Ovary (tissue), 7 donors: ENCODE measurements at regions not wholly inside any gene's neighbourhood (a gene's known extent, or its start where the extent isn't known, plus 50 kb on each side); places are given as distances from the start of the nearest gene placed in this dataset.
"Not testable (repeated sequence)": the region's sequence is repeated elsewhere in the genome, so short reads cannot be mapped to it uniquely, and the experiment has no call there.

Experiments used
- DNase-seq, 5 donors: peaks; one replicate each; pipeline ENCODE4 v3.0.0-alpha.2; 2019 to 2020
- H3K27ac ChIP-seq, 2 donors: fragments of 200-600 bp; one replicate each; pipeline versions ENCODE4 v1.5.1 to v1.8.0; 2019 to 2022
- H3K27me3 ChIP-seq: fragments of 200-600 bp; one replicate; pipeline ENCODE4 v1.8.0; 2022
- H3K36me3 ChIP-seq: fragments of 200-600 bp; sonication (generic); one replicate; pipeline ENCODE4 v1.5.1; 2019
- H3K4me1 ChIP-seq: one replicate; pipeline ENCODE4 v1.8.1; 2013; ENCODE audit warnings: mild to moderate bottlenecking, moderate library complexity; ENCODE audit not compliant: insufficient read depth
- H3K4me3 ChIP-seq: fragments of 200-600 bp; sonication (generic); one replicate; pipeline ENCODE4 v1.5.1; 2017
- H3K9me3 ChIP-seq, 2 donors: fragments of 200-600 bp in 1 of 2; sonication (generic) in 1 of 2; one replicate each; pipeline versions ENCODE4 v1.5.1 to v1.8.1; 2013 to 2019; ENCODE audit warnings: mild to moderate bottlenecking in 1 of 2, moderate library complexity in 1 of 2
- CTCF ChIP-seq, 3 donors: fragments of 450-650 bp in 2 of 3; fragments of 200-600 bp in 1 of 3; IDR thresholded peaks; one replicate each; pipeline versions ENCODE4 v1.5.1 to v1.8.0; 2016 to 2022; ENCODE audit warnings: antibody characterized with exemption in 3 of 3, mild to moderate bottlenecking in 1 of 3
- EP300 ChIP-seq: sonication (generic); formaldehyde crosslinking; IDR thresholded peaks from one replicate; pipeline ENCODE4 v1.6.1; 2017; ENCODE audit warnings: antibody characterized with exemption
- POLR2A ChIP-seq: fragments of 450-650 bp; IDR thresholded peaks from one replicate; pipeline ENCODE4 v1.6.1; 2017; ENCODE audit warnings: antibody characterized with exemption, mild to moderate bottlenecking, moderate library complexity
- WGBS, 3 donors: extraction: QIAGEN DNeasy Blood & Tissue Kit in 1 of 3; methylation state at CpG; one replicate each; pipeline versions ENCODE4 v1.1.5 to v1.1.7; 2013 to 2017; 5-methylcytosine and 5-hydroxymethylcytosine counted together
- intact Hi-C, 4 donors: fragments of 100-400 bp; cut with DNase I; formaldehyde crosslinking; loops; one replicate each; pipeline versions ENCODE4 v1.11.0 to v1.15.1; 2022 to 2023
- donor health status: DM: no; HTN: no; CAD: no; lungs with moderate emphysema.
- donor health status: DM: no; HTN: no; CAD: no.
- donor health status: Bipolar disorder and iron deficiency.
- donor health status: DM: no; HTN: no; CAD: no.
- donor health status: DM: yes; HTN: yes; CAD: no.

DNA sequence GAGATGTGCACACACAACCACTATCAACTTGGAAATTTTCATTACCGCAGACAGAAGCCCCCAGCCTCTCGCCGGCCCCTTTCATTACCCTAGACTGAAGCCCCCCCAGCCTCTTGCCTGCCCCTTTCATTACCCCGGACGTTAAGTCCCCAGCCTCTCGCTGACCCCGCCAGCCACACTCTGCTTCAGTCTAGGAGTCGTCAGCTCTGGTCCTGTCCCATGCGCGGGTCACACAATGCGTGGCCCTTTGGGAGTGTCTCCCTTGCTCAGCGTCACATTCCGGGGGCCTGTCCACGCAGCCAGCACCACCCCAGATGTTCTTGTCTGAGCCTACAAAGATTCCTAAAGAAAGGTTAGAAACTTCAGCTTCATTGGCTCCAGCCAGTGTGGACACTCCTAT, 157.7 kb downstream of the LAT start:
- 75 to 89% (median 78%) methylated on average over 14 of the region's 14 CpGs for WGBS, 3 donors
- peak in 3 of 5 donors; percentile 33 to 36 (median 33) for DNase-seq
- H3K36me3 ChIP-seq, H3K27ac ChIP-seq, intact Hi-C loops, H3K9me3 ChIP-seq, H3K27me3 ChIP-seq, H3K4me3 ChIP-seq: not testable (repeated sequence)
- H3K4me1 ChIP-seq, result peaks cover 14% of the 10 kb centered on the region

GRCh38 chr16:29141586-29142324, 156.9 kb downstream of the LAT start:
- 71 to 83% (median 83%) methylated on average over 34 to 35 of the region's 35 CpGs for WGBS, 3 donors
- peak in 3 of 5 donors; percentile 26 to 32 (median 31) for DNase-seq

GRCh38 chr16:29141121-29141520, 156.3 kb downstream of the LAT start:
- H3K27me3 ChIP-seq, intact Hi-C loops, H3K36me3 ChIP-seq, H3K9me3 ChIP-seq, H3K4me3 ChIP-seq: not testable (repeated sequence)
- Histone ChIP-seq H3K27ac (peak overlapping the region in 1 of 2 donors; percentile 30), H3K4me1 (peaks cover 14% of the 10 kb centered on the region)
- WGBS, 3 donors, result 74 to 94% (median 81%) methylated on average over 12 of the region's 12 CpGs
- DNase-seq, result peak in 3 of 5 donors; percentile 21 to 36 (median 22)

More at GRCh38 chr16:29141586-29142324, 156.9 kb downstream of the LAT start:
- Histone ChIP-seq H3K4me1 (peaks cover 14% of the 10 kb centered on the region), H3K4me3 (no peak overlapping the region), H3K9me3 (no peaks in the 10 kb centered on the region), H3K36me3 (no peaks in the 10 kb centered on the region), H3K27ac (no peak overlapping the region), H3K27me3 (no peaks in the 10 kb centered on the region)
- TF ChIP-seq EP300 (no peak), POLR2A (no peak), CTCF (IDR thresholded peaks at IDR 0.05) (no peak)
- intact Hi-C loops, result no loop called here

DNA sequence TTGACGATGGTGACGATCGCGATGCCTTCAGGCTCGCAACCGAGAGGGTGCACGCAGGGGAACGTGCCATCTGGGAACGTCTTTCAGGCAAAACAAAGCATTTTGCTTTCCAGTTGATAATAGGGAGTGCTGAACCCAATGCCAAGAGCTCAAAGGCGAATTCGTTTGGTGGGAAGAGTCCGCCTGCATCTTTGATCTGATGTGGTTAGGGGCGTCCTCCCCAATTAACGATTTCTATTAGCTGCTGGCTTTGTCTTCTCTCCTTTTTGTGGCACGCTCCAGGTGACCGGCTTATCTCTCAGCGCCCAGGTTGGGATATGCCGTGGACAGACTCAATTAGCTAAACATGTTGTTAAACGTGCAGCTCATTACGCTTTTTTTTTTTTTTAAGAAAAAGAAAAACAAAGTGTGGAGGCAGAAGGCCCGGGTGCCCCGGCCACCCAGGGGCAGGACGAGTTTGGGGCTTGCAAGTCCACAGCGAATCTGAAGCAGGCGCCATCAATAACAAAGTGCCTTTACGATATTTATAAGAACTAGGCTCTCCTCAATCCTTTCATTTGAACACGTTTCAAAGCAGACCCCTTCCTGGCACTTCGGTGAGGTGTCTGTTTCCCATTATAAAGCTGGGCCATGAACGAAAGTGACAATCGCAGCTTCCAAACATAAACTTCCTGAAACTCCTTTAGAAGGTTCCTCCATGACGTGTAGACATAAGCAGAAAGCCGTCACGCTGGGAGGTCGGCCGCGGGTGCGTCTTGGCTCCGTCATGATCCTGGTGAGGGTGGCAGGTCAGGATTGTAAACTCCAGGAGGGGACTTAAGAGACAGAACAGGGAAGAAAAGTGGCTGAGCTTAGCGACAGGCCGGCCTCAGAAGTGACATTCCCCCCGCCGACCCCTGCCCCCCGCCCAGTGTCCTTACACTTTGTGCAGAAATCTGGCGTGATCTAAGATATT, 155.3 kb downstream of the LAT start:
- H3K27me3 ChIP-seq, intact Hi-C loops, H3K36me3 ChIP-seq, H3K9me3 ChIP-seq: not testable (repeated sequence)
- peak overlapping the region; percentile 19 to 69 for H3K27ac ChIP-seq
- 18 to 47% (median 20%) methylated on average over 38 to 44 of the region's 44 CpGs for WGBS, 3 donors
- DNase-seq, result peak in 4 of 5 donors; percentile 41 to 72 (median 51)
- H3K4me1 ChIP-seq, result peaks cover 14% of the 10 kb centered on the region
- peak overlapping the region; percentile 22 for H3K4me3 ChIP-seq

- H3K36me3 ChIP-seq, result no peaks in the 10 kb centered on the region
- no peaks in the 10 kb centered on the region for H3K27me3 ChIP-seq
- peaks cover 8% of the 10 kb centered on the region for H3K4me1 ChIP-seq
- H3K4me3 ChIP-seq, result peak overlapping the region; percentile 14
- peak; percentile 32 for TF ChIP-seq POLR2A
- no peak for TF ChIP-seq EP300
- no peaks in the 10 kb centered on the region for H3K9me3 ChIP-seq
- peak overlapping the region in 1 of 2 donors; percentile 53 for H3K27ac ChIP-seq
- intact Hi-C loops, result no loop called here
- DNase-seq, result peak in 4 of 5 donors; percentile 64 to 77 (median 68)
- 14 to 42% (median 25%) methylated on average over 15 to 17 of the region's 17 CpGs for WGBS, 3 donors
Observed at GRCh38 chr16:29139261-29139802, 154.5 kb downstream of the LAT start.

DNA sequence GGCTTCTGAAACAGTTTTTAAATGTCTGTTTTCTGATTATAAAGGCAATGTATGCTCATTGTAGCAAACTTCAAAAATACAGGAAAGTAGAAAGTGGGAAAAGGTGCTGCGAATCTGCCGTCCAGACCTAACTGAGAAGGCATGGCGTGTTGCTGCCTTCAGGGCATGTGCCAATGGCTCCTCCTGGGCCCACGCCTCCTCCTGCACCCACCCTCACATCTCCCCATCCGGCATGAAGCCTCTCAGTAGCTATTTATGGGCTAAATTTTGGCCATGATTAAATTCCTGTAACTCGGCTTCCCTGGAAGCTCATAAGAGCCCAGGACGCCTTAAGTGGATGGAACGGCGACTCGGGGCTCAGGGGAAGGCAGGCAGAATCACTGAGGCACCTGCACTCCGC, 153.8 kb downstream of the LAT start:
- H3K9me3 ChIP-seq, H3K36me3 ChIP-seq, H3K4me3 ChIP-seq, intact Hi-C loops, H3K4me1 ChIP-seq, H3K27me3 ChIP-seq: not testable (repeated sequence)
- H3K27ac ChIP-seq, result peak overlapping the region; percentile 45 to 53
- 69 to 74% (median 72%) methylated on average over 8 to 11 of the region's 11 CpGs for WGBS, 3 donors
- DNase-seq, result peak in 2 of 5 donors; percentile 18 to 25

DNA sequence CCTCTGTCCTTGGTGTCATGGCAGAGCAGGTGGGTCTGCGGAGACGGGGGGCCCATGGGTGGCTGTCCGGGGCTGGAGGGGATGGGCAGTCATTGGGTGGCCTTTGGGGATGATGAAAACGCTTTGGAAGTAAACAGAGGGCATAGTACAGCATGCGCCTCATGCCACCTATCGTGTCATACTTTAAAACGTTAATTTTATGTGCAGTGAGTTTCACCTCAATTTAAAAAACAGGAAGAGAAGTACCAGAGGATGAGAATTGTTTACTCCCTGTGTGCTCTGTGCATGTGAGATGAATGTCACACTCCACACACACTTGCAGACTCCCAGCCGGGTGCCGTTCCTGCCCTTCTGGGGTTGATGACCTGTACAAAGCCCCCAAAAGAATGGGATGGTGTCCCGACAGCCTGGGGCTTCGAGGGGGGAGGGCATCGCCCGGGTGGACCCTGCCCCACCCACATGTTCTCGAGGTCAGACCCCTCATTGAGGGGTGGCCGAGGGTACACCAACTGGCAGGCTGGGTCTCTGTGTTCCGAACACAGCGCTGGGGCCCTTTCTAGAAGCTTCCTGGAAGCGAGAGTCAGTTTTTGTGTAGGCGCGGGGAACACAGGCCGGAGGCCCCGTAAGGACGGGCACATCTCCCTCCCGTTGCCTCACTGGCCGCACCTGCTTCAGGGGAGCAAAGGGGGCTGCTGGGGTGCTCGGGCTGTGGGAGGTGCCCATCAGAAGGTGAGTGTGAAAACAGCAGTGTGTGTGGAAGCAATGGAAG, 153.2 kb downstream of the LAT start:
- H3K36me3 ChIP-seq, intact Hi-C loops, H3K4me3 ChIP-seq, H3K4me1 ChIP-seq, H3K27me3 ChIP-seq, H3K9me3 ChIP-seq: not testable (repeated sequence)
- 88 to 92% (median 89%) methylated on average over 26 of the region's 26 CpGs for WGBS, 3 donors
- H3K27ac ChIP-seq, result peak overlapping the region in 1 of 2 donors; percentile 53
- DNase-seq, result peak in 3 of 5 donors; percentile 18 to 31 (median 23)

GRCh38 chr16:29137461-29137860, 152.6 kb downstream of the LAT start:
- H3K4me1 ChIP-seq, H3K27ac ChIP-seq, H3K9me3 ChIP-seq, H3K27me3 ChIP-seq, DNase-seq, H3K4me3 ChIP-seq, intact Hi-C loops, H3K36me3 ChIP-seq: not testable (repeated sequence)
- 84 to 92% (median 91%) methylated on average over 7 of the region's 7 CpGs for WGBS, 3 donors

DNA sequence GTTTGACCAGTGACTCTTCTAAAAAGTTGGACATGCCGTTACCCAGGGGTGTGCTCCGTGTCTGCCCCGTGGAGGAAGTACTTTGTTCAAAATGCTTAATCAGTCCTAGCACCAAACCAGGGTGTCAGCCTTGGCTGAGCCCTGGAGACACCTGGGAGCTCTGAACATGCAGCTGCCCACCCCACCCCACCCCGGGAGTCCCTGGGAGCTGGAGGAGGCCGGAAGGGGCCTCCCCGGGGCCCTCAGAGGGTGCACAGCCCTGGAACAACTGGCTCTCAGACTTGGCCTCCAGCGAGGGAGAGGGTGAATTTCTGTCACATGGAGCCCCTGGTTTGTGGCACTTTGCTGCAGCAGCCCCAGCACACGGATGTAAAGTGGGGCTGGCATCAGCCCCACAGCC, 152.1 kb downstream of the LAT start:
- WGBS, 3 donors, result 77 to 84% (median 83%) methylated on average over 8 of the region's 8 CpGs
- H3K4me1 ChIP-seq, H3K36me3 ChIP-seq, H3K27me3 ChIP-seq, H3K27ac ChIP-seq, DNase-seq, H3K9me3 ChIP-seq, H3K4me3 ChIP-seq, intact Hi-C loops: not testable (repeated sequence)
